ENCODE measurements at regions not wholly inside any gene's neighbourhood (a gene's known extent, or its start where the extent isn't known, plus 50 kb on each side); places are given as distances from the start of the nearest gene placed in this dataset.

- TF ChIP-seq CTCF (IDR thresholded peaks at IDR 0.05), result no peak
- no peak for TF ChIP-seq POLR2A (IDR thresholded peaks at IDR 0.05)
- H3K4me1 ChIP-seq, result no peaks in the 10 kb centered on the region
- DNase-seq, result no peak
- no peaks in the 10 kb centered on the region for H3K9me3 ChIP-seq
- no peaks in the 10 kb centered on the region for H3K36me3 ChIP-seq (ENCODE audit: low read depth, missing control alignments)
- WGBS, 2 donors, result 97 to 98% methylated on average over 5 of the region's 5 CpGs
- H3K27me3 ChIP-seq, result no peaks in the 10 kb centered on the region
- no peak overlapping the region for H3K4me3 ChIP-seq
- H3K27ac ChIP-seq, result no peak overlapping the region
- intact Hi-C loops (cut with DNase I; ENCODE audit: low total_unique reads), result no loop called here
Observed at GRCh38 chr12:4111010-4111409, 162.6 kb upstream of the CCND2 start.

DNA sequence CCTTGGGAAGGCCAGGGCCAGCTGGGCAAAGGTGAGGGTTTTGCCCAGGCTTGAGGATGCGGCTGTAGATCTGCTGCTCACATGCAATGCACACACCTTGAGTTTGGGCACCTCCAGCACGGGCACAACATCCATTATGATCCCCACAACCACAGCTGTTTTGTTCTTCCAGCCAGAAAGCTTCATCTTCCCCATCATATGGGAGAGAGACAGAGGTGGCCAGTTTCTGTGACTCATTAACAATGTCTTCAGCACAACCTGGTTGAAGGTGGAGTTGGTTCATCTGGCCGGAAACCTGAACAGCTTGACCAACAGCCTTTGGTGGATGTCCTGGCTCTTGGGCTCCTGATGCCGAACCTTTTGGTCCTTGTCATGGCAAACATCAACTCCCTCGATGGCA is 163.7 kb upstream of the CCND2 start:
- H3K4me1 ChIP-seq, result no peaks in the 10 kb centered on the region
- WGBS, 2 donors, result 97 to 98% methylated on average over 4 to 5 of the region's 5 CpGs

GRCh38 chr12:4108803-4109345 is 164.7 kb upstream of the CCND2 start:
- H3K36me3 ChIP-seq (ENCODE audit: low read depth, missing control alignments), result no peaks in the 10 kb centered on the region
- no peak overlapping the region for H3K4me3 ChIP-seq
- no peaks in the 10 kb centered on the region for H3K4me1 ChIP-seq
- 82 to 84% methylated on average over 5 of the region's 5 CpGs for WGBS, 2 donors
- H3K27ac ChIP-seq, result no peak overlapping the region
- TF ChIP-seq CTCF (IDR thresholded peaks at IDR 0.05) (no peak), POLR2A (IDR thresholded peaks at IDR 0.05) (no peak)
- intact Hi-C loops (cut with DNase I; ENCODE audit: low total_unique reads), result no loop called here
- no peak for DNase-seq
- no peaks in the 10 kb centered on the region for H3K27me3 ChIP-seq
- no peaks in the 10 kb centered on the region for H3K9me3 ChIP-seq

More for the DNA sequence above, 163.7 kb upstream of the CCND2 start:
- Histone ChIP-seq H3K27ac (no peak overlapping the region), H3K9me3 (no peaks in the 10 kb centered on the region), H3K4me3 (no peak overlapping the region), H3K36me3 (ENCODE audit: low read depth, missing control alignments) (no peaks in the 10 kb centered on the region), H3K27me3 (no peaks in the 10 kb centered on the region)
- no peak for DNase-seq
- TF ChIP-seq POLR2A (IDR thresholded peaks at IDR 0.05) (no peak), CTCF (IDR thresholded peaks at IDR 0.05) (no peak)
- intact Hi-C loops (cut with DNase I; ENCODE audit: low total_unique reads), result no loop called here

DNA sequence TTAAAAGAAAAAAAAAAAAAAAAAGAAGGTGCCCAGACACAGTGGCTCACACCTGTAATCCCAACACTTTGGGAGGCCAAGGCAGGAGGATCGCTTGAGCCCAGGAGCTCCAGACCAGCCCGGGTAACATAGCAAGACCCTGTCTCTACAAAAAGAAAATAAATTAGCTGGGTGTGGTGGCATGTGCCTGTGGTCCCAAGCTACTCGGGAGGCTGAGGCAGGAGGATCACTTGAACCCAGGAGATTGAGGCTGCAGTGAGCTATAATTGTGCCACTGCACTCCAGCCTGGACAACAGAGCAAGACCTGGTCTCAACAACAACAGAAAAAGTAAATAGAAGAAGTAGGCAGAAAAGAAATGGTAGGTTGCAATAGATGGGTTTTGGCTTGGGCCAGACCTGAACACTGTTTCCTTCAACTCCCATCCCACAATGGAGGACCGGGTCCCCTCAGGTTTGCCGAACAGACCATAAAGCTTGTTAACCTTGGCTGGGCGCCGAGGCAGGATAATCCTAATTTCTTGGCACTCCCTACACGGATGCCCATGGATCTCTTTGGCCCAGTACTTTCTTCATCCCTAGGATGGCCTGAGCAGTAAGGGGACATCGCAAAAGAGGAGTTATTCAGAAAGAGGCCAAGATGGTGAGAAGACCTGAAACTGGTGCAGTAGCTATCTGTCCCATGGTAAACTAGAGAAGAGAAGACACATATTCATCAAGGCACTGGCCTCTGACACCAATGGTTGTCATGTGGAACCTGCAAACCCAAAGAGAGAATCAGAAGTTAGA is 165.5 kb upstream of the CCND2 start:
- intact Hi-C loops (cut with DNase I; ENCODE audit: low total_unique reads), result no loop called here
- Histone ChIP-seq H3K27me3 (no peaks in the 10 kb centered on the region), H3K27ac (no peak overlapping the region), H3K9me3 (no peaks in the 10 kb centered on the region), H3K36me3 (ENCODE audit: low read depth, missing control alignments) (no peaks in the 10 kb centered on the region), H3K4me3 (no peak overlapping the region), H3K4me1 (no peaks in the 10 kb centered on the region)
- WGBS, 2 donors, result 94 to 97% methylated on average over 9 of the region's 9 CpGs
- no peak for TF ChIP-seq CTCF (IDR thresholded peaks at IDR 0.05)
- no peak for TF ChIP-seq POLR2A (IDR thresholded peaks at IDR 0.05)
- no peak for DNase-seq

DNA sequence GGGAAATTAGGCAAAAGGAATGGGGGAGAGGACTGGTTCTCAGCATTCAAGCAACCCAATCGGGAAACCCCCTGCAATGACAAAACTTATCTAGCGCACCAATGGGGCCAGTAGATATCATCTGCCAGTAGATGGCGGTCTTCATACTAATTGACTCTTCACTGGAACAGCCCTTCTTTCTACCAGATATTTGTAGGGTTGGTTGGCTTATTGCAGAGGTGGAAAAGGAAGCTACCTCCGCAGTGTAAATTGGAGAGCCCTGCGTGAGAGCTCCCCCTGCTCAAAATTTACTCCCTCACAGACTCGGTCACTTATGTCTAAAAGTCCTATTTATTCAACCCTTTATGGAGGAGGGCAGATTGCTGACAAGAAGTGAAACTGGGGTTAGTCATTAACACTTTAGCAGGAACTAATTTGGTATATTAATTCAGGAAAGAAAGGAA is 166.1 kb upstream of the CCND2 start:
- peak; percentile 44 for DNase-seq
- H3K4me1 ChIP-seq, result no peaks in the 10 kb centered on the region
- 56 to 59% methylated on average over 6 of the region's 6 CpGs for WGBS, 2 donors

More for the DNA sequence above, 166.1 kb upstream of the CCND2 start:
- TF ChIP-seq POLR2A (IDR thresholded peaks at IDR 0.05) (no peak), CTCF (IDR thresholded peaks at IDR 0.05) (peak in 2 of 3 experiments; percentile 26 to 39)
- intact Hi-C loops (cut with DNase I; ENCODE audit: low total_unique reads), result no loop called here
- Histone ChIP-seq H3K9me3 (no peaks in the 10 kb centered on the region), H3K27me3 (no peaks in the 10 kb centered on the region), H3K36me3 (ENCODE audit: low read depth, missing control alignments) (no peaks in the 10 kb centered on the region), H3K27ac (no peak overlapping the region), H3K4me3 (no peak overlapping the region)

Data from testis (tissue), 2 donors.